Stimulated activated CD4-positive, alpha-beta T cell treated with anti-CD3 and anti-CD28 coated beads, TNF-alpha, amount 100 ng/mL, for 48 hours (primary cell): ENCODE measurements at regions not wholly inside any gene's neighbourhood (a gene's known extent, or its start where the extent isn't known, plus 50 kb on each side); places are given as distances from the start of the nearest gene placed in this dataset.
"Not testable (repeated sequence)": the region's sequence is repeated elsewhere in the genome, so short reads cannot be mapped to it uniquely, and the experiment has no call there.

Source experiments
- DNase-seq, 3 donors: peaks; one replicate each; pipeline ENCODE4 v3.0.0-alpha.2; 2020; ENCODE audit warnings: low read depth in 3 of 3

- DNase-seq = no peak
These were observed 99.4 kb downstream of the SHANK2 start for GRCh38 chr11:71153005-71153390.

GRCh38 chr11:71152312-71153004 is 99.9 kb downstream of the SHANK2 start:
- not testable (repeated sequence) for DNase-seq

DNA sequence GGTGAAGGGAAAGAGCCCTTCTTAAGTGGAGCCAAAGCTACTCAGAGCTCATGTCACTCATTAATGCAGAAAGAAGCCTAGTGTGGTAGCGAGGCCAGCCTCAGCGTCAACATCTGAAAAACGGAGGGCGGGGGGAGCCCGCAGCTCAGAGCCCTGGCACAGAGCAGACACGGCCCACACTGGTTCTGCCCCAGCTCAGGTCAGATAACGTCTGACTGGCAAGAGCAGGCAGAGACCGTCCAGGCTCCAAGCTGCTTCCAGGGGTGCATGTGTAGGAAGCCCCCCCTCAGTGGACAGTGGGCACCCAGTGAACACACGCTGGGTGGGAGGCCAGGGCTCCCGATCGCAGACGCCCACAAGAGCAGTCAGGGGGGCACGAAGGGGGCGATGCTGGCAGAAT is 100.8 kb downstream of the SHANK2 start:
- no peak for DNase-seq

DNA sequence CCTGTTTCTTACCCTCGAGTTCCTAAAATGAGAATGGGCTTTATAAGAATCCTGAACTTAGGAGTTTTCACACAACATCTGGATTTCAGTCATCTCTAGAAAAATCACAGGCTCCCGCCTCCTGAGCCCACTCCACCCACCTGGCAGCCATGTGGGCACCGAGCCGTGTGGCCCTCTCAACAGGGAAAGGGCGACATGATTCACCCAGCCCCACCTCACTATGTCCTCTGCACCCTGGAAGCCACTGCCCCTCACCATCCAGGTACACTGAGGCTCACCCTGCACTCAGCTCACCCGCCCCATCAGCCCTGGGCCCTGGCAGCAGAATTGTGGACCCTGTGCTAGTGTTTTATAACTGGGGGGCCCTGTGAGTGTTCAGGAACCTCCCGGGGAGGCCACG is 101.5 kb downstream of the SHANK2 start:
- DNase-seq = no peak

DNA sequence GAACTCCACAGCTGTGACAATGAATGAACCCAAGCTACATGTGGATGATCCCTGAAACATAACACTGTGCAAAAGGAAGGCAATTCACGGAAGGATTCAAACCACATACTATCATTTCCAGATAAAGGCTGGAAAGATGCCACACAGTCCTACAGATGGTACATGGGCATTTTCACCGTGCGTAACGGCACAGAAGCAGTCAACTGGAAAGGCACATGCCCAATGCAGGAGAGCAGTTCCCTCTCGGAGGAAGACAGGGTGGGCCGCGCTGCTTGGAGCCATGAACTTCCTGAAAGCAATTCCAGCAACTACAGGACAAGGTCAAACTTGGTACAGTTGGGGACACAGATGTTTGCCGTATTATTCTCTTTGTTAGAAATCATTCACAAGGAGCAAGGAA is 103.7 kb downstream of the SHANK2 start:
- DNase-seq = no peak

DNA sequence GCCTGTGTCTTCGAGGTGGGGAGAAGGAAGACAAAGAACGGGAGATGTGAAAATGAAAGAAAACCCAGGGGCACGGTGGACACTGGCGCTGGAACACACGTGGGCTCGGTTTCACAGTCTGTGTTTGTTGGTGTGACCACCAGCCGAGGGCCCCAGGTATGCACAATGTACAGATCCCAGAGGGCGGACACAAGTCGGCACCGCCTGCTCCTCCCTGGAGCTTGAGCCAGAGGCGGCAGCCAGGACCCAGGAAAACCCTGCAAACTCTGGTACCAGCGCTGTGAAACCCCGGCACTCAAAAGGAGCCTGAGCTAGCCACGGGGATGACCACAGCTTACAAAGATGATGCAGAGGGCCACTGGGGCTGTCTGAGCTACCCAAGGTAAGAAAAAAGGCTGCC is 105.0 kb downstream of the SHANK2 start:
- no peak for DNase-seq

GRCh38 chr11:71146846-71147245 is 105.5 kb downstream of the SHANK2 start:
- no peak for DNase-seq

GRCh38 chr11:71145988-71146824 is 106.2 kb downstream of the SHANK2 start:
- DNase-seq = no peak

DNA sequence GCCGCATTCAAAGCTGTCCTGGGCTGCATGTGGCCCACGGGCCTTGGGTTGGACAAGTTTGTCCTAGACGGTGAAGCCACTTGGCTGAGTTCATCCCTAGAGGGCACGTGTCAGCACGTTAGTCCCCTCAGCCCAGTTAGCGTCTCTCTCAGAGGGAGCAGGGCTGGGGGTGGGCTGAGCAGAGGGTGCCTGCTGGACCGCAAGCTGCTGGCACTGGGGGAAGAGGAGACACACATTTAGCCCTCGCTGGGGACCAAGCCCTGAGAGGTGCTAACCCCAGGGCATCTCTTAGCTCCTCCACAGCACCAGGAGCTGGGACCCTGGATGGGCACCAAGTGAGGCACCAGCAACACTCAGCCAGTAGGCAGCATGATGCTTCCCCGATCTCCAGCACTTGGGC is 107.0 kb downstream of the SHANK2 start:
- no peak for DNase-seq

GRCh38 chr11:71144736-71145135 is 107.6 kb downstream of the SHANK2 start:
- DNase-seq = no peak

GRCh38 chr11:71144010-71144409 is 108.4 kb downstream of the SHANK2 start:
- DNase-seq = no peak

DNA sequence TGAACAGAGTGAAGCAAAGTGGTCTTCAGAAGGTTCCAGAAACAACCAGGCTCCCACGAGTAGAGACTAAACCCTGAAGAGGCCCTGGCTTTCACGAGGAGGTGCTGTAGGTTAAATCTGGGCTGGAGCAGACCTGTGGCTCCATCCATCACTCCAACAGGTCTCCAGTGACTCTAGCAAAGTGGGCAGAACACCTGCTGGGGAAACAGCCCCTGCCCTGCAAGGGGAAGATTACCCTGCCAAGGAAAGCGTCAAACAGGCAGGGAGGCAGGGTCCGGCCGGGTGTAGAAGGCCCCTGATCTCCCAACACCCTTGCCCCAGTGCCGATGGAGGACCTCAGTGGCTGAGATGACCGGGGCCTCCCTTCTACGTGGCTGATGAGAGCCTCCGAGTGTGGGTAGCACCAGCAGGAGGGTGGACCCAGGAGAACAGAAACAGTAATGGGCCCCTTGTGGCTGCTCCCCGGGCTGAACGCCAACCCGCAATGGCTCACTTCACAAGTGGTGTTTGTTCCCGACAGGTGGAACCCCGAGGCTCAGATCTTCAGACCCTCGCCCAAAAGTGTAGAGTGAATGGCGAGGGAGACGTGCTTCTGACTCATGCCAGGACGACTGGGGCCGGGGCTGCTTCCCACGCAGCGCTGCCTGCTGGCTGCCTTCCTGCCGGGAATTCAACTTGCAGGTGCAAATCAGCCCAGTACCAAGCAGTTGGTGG is 112.0 kb downstream of the SHANK2 start:
- DNase-seq = no peak

- DNase-seq = no peak
These were observed 112.7 kb downstream of the SHANK2 start for GRCh38 chr11:71139516-71140205.

DNA sequence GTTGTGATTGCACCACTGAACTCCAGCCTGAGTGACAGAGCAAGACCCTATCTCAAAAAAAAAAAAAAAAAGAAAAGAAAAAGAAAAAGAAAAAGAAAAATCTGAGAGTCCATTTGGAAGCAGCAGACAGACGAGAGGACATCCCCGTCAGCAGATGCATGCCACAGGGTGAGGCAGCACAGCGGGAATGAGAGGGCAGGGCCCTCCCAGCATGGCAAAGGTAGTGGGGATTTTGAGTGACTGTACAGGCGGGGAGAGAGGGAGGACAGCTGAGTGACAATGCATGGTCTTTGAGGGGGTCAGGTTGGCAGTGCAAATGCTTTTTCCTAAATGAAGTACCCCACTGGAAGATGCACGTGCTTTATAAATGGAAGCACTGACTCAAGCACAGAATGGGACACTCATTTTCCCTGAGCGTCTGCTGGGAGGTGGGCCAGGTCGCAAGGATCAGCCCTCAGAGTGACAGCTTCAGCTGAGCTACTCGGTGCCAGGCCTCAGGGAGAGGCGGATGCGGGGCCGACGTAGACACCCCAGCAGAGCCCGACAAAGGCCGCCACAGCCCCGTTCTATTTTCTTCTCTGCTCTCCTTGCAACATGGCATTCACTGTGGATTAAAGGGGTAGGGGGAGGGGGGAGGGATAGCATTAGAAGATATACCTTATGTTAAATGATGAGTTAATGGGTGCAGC is 113.5 kb downstream of the SHANK2 start:
- no peak for DNase-seq

GRCh38 chr11:71137376-71137775 is 115.0 kb downstream of the SHANK2 start:
- no peak for DNase-seq

DNA sequence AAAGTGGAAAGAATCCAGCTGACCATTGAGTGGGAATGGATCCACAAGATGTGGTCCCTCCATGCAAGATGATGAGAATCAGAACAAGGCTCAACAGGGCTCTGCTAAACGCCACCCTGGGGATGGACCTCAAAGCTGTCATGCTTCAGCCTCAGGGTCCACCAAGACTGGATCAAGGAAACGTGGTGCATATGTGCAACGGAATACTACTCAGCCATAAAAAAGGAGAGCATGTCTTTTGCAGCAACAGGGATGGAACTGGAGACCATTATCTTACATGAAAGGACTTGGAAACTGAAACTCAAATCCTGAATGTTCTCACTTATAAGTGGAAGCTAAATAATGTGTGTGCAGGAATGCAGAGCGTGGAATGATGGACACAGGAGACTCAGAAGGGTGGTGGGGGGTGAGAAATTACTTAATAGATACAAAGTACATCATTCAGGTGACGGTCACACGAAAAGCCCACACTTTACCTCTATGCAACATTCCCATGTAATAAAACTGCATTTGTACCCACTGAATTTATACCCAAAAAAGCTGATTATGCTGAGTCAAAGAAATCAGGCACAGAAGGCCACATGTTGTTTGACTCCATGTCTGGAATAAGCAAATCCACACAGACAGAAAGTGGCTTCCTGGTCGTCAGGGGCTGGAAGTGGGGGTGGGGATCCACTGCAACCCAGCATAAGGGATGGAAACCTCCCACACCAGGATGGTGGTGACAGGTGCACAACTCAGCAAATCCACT is 116.1 kb downstream of the SHANK2 start:
- DNase-seq = no peak

DNA sequence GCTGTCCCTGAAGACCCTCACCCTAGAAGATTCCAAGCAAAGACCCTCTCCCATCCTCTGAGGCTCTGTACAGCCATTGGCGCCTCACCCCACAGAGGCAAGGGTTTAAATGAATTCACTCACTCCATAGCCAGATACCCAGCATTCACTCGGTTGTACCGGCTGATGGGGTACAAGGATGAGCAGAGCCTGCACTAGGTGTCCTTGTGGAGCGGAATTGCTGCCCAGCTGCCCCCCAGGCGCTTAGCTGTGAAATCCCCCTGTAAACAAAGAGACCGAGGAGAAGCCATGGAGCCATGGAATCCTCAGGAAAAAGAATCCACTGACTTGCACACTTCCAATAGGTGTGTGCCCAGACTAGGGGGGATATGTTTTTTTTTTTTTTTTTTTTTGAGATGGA is 117.3 kb downstream of the SHANK2 start:
- no peak for DNase-seq

GRCh38 chr11:71133946-71134345 is 118.4 kb downstream of the SHANK2 start:
- DNase-seq = no peak

GRCh38 chr11:71131861-71132260 is 120.5 kb downstream of the SHANK2 start:
- no peak for DNase-seq

GRCh38 chr11:71130106-71130505 is 122.3 kb downstream of the SHANK2 start:
- DNase-seq = no peak

DNA sequence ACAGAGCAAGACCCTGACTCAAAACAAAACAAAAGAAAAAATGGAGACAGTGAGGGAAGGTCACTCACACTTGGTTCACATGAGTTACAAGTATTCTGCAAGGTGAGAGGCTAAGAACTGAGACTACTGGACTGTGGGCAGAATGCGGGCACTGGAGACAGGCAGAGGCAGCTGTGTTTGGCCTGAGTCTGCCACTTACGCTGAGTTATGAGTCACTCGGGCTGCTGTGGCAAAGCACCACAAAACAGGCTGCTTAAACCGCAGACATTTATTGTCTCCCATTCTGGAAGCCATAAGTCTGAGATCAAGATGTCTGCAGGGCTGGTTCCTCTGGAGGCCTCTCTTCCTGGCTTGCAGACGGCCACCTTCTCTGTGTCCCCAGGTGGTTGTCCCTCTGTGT is 122.8 kb downstream of the SHANK2 start:
- no peak for DNase-seq
